HepG2 (cell line): ENCODE measurements at regions not wholly inside any gene's neighbourhood (a gene's known extent, or its start where the extent isn't known, plus 50 kb on each side); places are given as distances from the start of the nearest gene placed in this dataset.

Experiments used
- ATAC-seq: fragments of 200-7000 bp; cut with Tn5 transposase; 3 replicates; pipeline ENCODE4 v1.9.1; 2020; ENCODE audit warnings: mild to moderate bottlenecking, moderate library complexity
- BruUV-seq: library from RNA; stranded (reverse); fragments of 400-500 nt; replicated peaks from 2 replicates; lab custom pipeline; 2021; lab: Mats Ljungman, UMichigan
- CTCF ChIA-PET: fragments of 300-600 bp; formaldehyde crosslinking; extraction: SDS; loops from one replicate; lab custom pipeline; 2021; ENCODE audit warnings: low total read pairs, inconsistent platforms, low intra/inter-chr PET ratio; lab: Yijun Ruan, JAX
- POLR2A ChIA-PET: fragments of 350-600 bp; sonication (Branson Sonifier 250); formaldehyde crosslinking; loops from one replicate; lab custom pipeline; 2020; ENCODE audit warnings: antibody characterized with exemption, inconsistent platforms; lab: Yijun Ruan, JAX
- DNase-seq: peaks from one replicate; pipeline ENCODE4 v3.0.0-alpha.2; 2015; ENCODE audit warnings: low spot score
- FAIRE-seq: peaks from 3 replicates; lab custom pipeline; 2011; peaks lifted over from hg19 to GRCh38; lab: Jason Lieb, UNC
- H2AFZ ChIP-seq: one replicate; pipeline ENCODE4 v1.6.1; 2011; ENCODE audit warnings: low read length, inconsistent platforms
- H3K27ac ChIP-seq: fragments of 300-600 bp; 3 replicates; pipeline ENCODE4 v1.8.0; 2011; ENCODE audit warnings: mixed run types, mild to moderate bottlenecking, mixed read lengths, low read length, inconsistent platforms; ENCODE audit not compliant: insufficient read depth; ENCODE audit errors: extremely low read length
- H3K27me3 ChIP-seq, 2 experiments: fragments of 200-600 bp in 1 of 2; 2 replicates in 1 of 2; 3 replicates in 1 of 2; pipeline versions ENCODE4 v1.6.0 to v1.8.0; 2011; ENCODE audit warnings: low read length in 2 of 2, mild to moderate bottlenecking in 2 of 2, moderate library complexity in 2 of 2, inconsistent platforms in 1 of 2; ENCODE audit not compliant: insufficient read depth in 2 of 2, control insufficient read depth in 1 of 2
- H3K36me3 ChIP-seq, 2 experiments: fragments of 200-600 bp in 1 of 2; replicated peaks in 1 of 2; 2 replicates in 1 of 2; 3 replicates in 1 of 2; pipeline versions ENCODE4 v1.5.1 to v1.8.0; 2011; ENCODE audit warnings: low read length in 2 of 2, inconsistent platforms in 1 of 2; ENCODE audit not compliant: insufficient read depth in 2 of 2, control insufficient read depth in 1 of 2
- H3K4me1 ChIP-seq: 2 replicates; pipeline ENCODE4 v1.5.1; 2012; ENCODE audit warnings: low read length, inconsistent platforms; ENCODE audit not compliant: insufficient read depth
- H3K4me2 ChIP-seq: 2 replicates; pipeline ENCODE4 v1.6.0; 2011; ENCODE audit warnings: low read depth, low read length, inconsistent platforms
- H3K4me3 ChIP-seq, 3 experiments: fragments of 200-600 bp in 1 of 3; sonication (generic), shearing (Covaris generic) in 1 of 3; replicated peaks in 1 of 3; 2 replicates each; pipeline ENCODE4 v1.5.1; 2011 to 2016; ENCODE audit warnings: low read length in 3 of 3, inconsistent platforms in 2 of 3, low read depth in 2 of 3, mild to moderate bottlenecking in 2 of 3, control low read depth in 1 of 3, mixed read lengths in 1 of 3; ENCODE audit not compliant: insufficient read depth in 1 of 3
- H3K79me2 ChIP-seq: one replicate; pipeline ENCODE4 v1.6.1; 2011; ENCODE audit warnings: low read length, inconsistent platforms; ENCODE audit not compliant: insufficient read depth
- H3K9ac ChIP-seq: 2 replicates; pipeline ENCODE4 v1.6.0; 2011; ENCODE audit warnings: mild to moderate bottlenecking, low read depth, low read length, inconsistent platforms; ENCODE audit not compliant: insufficient read depth
- H3K9me3 ChIP-seq: 2 replicates; pipeline ENCODE4 v1.5.1; 2012; ENCODE audit warnings: mild to moderate bottlenecking, low read length
- H4K20me1 ChIP-seq: 2 replicates; pipeline ENCODE4 v1.6.0; 2011; ENCODE audit warnings: inconsistent platforms, mild to moderate bottlenecking, low read length, moderate library complexity; ENCODE audit not compliant: insufficient read depth
- AGO1 ChIP-seq: fragments of 200-400 bp; formaldehyde crosslinking; IDR thresholded peaks from 2 replicates; pipeline ENCODE4 v1.6.1; 2017; ENCODE audit warnings: mild to moderate bottlenecking, low read depth, low read length, moderate library complexity; ENCODE audit not compliant: poor library complexity, severe bottlenecking
- BCL6 ChIP-seq: IDR thresholded peaks from 2 replicates; pipeline ENCODE4 v1.6.1; 2016; ENCODE audit warnings: missing genetic modification reagents, missing compliant biosample characterization
- BORCS8-MEF2B ChIP-seq: sonication (generic); formaldehyde crosslinking; IDR thresholded peaks from 2 replicates; pipeline ENCODE4 v1.8.0; 2022; ENCODE audit warnings: mild to moderate bottlenecking, missing genetic modification reagents
- E2F5 ChIP-seq: sonication (generic); formaldehyde crosslinking; conservative IDR thresholded peaks from 2 replicates; pipeline ENCODE4 v1.4.0; 2020; ENCODE audit warnings: missing genetic modification reagents
- EEA1 ChIP-seq: sonication (generic); formaldehyde crosslinking; IDR thresholded peaks from 2 replicates; pipeline ENCODE4 v1.5.1; 2020; ENCODE audit warnings: mild to moderate bottlenecking, missing genetic modification reagents, borderline replicate concordance
- FOXK2 ChIP-seq: fragments of 450-650 bp; IDR thresholded peaks from 2 replicates; pipeline ENCODE4 v1.6.1; 2016
- NFE2 ChIP-seq: sonication (generic); formaldehyde crosslinking; IDR thresholded peaks from 2 replicates; pipeline ENCODE4 v1.4.0; 2020; ENCODE audit warnings: missing genetic modification reagents
- SOX5 ChIP-seq: IDR thresholded peaks from 2 replicates; pipeline ENCODE4 v1.6.1; 2016; ENCODE audit warnings: borderline replicate concordance
- TBX3 ChIP-seq: fragments of 450-650 bp; IDR thresholded peaks from 2 replicates; pipeline ENCODE4 v1.6.1; 2017; ENCODE audit warnings: antibody characterized with exemption, mild to moderate bottlenecking, inconsistent platforms, borderline replicate concordance
- TSC22D2 ChIP-seq: sonication (generic); formaldehyde crosslinking; IDR thresholded peaks from 2 replicates; pipeline ENCODE4 v1.5.1; 2020; ENCODE audit warnings: missing genetic modification reagents, mild to moderate bottlenecking, borderline replicate concordance
- ZNF124 ChIP-seq: sonication (generic); formaldehyde crosslinking; IDR thresholded peaks from 2 replicates; pipeline ENCODE4 v1.4.0; 2020; ENCODE audit warnings: missing genetic modification reagents
- ZNF333 ChIP-seq: sonication (generic); formaldehyde crosslinking; IDR thresholded peaks from 2 replicates; pipeline ENCODE4 v1.4.0; 2020; ENCODE audit warnings: mild to moderate bottlenecking, missing genetic modification reagents, borderline replicate concordance
- ZNF44 ChIP-seq: sonication (generic); formaldehyde crosslinking; IDR thresholded peaks from 2 replicates; pipeline ENCODE4 v1.5.1; 2020; ENCODE audit warnings: mild to moderate bottlenecking, missing genetic modification reagents
- ZNF503 ChIP-seq: sonication (generic); formaldehyde crosslinking; IDR thresholded peaks from 2 replicates; pipeline ENCODE4 v1.4.0; 2020; ENCODE audit warnings: missing genetic modification reagents
- ZNF597 ChIP-seq: sonication (generic); formaldehyde crosslinking; IDR thresholded peaks from 2 replicates; pipeline ENCODE4 v1.5.0; 2020; ENCODE audit warnings: missing genetic modification reagents
- WGBS: methylation state at CpG from one replicate; pipeline ENCODE4 v1.1.6; 2017; ENCODE audit warnings: low lambda C conversion rate; 5-methylcytosine and 5-hydroxymethylcytosine counted together
- in situ Hi-C: cut with HindIII; loops from 2 replicates; pipeline ENCODE4 v1.10.0; 2017; ENCODE audit warnings: low pct_unique_long_range_greater_than_20kb; ENCODE audit not compliant: extremely low pct_ligation_motif_present
- intact Hi-C: fragments of 100-400 bp; cut with micrococcal nuclease; formaldehyde crosslinking; loops from one replicate; pipeline ENCODE4 v1.10.0; 2022; ENCODE audit not compliant: unreplicated experiment
- TF ChIP-seq, protein P1 (sequence below): sonication (generic); formaldehyde crosslinking; IDR thresholded peaks from 2 replicates; pipeline ENCODE4 v1.4.0; 2020; ENCODE audit warnings: mild to moderate bottlenecking, missing genetic modification reagents, borderline replicate concordance
- TF ChIP-seq, protein P2 (sequence below): conservative IDR thresholded peaks from 2 replicates; pipeline ENCODE4 v1.6.1; 2018; ENCODE audit warnings: missing genetic modification reagents

DNA sequence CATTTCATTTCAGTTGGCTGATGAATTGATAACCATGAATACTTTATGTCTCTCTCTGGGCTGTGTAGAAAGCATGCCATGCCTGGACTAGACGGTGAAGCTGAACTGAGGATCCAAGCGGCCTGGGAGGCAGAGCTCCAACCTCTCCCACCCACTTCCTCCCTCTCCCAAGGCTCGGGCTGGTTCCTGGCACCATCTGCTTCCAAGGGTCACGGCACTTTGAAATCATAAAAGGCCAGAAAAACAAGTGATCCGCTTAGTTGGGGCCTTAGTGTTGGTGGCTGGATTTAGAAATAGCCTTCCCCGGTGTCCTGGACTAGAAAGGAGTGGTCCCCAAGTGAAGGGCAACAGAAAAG, 202.4 kb upstream of the PMEPA1 start:
- in situ Hi-C loops: no loop called here
- H3K36me3 ChIP-seq: no peaks in the 10 kb centered on the region
- WGBS: 11% methylated on average over 6 of the region's 6 CpGs
- no peak for TF ChIP-seq BORCS8-MEF2B (CRISPR knock-in tag)
- TF ChIP-seq BCL6: no peak
- TF ChIP-seq AGO1: no peak
- no peak for TF ChIP-seq TSC22D2 (CRISPR knock-in tag)
- TF ChIP-seq, protein P1, sequence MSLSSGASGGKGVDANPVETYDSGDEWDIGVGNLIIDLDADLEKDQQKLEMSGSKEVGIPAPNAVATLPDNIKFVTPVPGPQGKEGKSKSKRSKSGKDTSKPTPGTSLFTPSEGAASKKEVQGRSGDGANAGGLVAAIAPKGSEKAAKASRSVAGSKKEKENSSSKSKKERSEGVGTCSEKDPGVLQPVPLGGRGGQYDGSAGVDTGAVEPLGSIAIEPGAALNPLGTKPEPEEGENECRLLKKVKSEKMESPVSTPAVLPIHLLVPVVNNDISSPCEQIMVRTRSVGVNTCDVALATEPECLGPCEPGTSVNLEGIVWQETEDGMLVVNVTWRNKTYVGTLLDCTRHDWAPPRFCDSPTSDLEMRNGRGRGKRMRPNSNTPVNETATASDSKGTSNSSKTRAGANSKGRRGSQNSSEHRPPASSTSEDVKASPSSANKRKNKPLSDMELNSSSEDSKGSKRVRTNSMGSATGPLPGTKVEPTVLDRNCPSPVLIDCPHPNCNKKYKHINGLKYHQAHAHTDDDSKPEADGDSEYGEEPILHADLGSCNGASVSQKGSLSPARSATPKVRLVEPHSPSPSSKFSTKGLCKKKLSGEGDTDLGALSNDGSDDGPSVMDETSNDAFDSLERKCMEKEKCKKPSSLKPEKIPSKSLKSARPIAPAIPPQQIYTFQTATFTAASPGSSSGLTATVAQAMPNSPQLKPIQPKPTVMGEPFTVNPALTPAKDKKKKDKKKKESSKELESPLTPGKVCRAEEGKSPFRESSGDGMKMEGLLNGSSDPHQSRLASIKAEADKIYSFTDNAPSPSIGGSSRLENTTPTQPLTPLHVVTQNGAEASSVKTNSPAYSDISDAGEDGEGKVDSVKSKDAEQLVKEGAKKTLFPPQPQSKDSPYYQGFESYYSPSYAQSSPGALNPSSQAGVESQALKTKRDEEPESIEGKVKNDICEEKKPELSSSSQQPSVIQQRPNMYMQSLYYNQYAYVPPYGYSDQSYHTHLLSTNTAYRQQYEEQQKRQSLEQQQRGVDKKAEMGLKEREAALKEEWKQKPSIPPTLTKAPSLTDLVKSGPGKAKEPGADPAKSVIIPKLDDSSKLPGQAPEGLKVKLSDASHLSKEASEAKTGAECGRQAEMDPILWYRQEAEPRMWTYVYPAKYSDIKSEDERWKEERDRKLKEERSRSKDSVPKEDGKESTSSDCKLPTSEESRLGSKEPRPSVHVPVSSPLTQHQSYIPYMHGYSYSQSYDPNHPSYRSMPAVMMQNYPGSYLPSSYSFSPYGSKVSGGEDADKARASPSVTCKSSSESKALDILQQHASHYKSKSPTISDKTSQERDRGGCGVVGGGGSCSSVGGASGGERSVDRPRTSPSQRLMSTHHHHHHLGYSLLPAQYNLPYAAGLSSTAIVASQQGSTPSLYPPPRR (CRISPR knock-in tag): no peak
- no peak for TF ChIP-seq TBX3
- no peak for TF ChIP-seq ZNF333 (CRISPR knock-in tag)
- no peak for TF ChIP-seq ZNF597 (CRISPR knock-in tag)
- no peak for TF ChIP-seq NFE2 (CRISPR knock-in tag)
- no peak for TF ChIP-seq E2F5 (CRISPR knock-in tag)
- no peak for TF ChIP-seq SOX5 (CRISPR knock-in tag)
- TF ChIP-seq ZNF503 (CRISPR knock-in tag): no peak
- TF ChIP-seq EEA1 (CRISPR knock-in tag): no peak
- no peak for TF ChIP-seq FOXK2
- TF ChIP-seq ZNF44 (CRISPR knock-in tag): no peak
- no peak for TF ChIP-seq ZNF124 (CRISPR knock-in tag)
- TF ChIP-seq, protein P2, sequence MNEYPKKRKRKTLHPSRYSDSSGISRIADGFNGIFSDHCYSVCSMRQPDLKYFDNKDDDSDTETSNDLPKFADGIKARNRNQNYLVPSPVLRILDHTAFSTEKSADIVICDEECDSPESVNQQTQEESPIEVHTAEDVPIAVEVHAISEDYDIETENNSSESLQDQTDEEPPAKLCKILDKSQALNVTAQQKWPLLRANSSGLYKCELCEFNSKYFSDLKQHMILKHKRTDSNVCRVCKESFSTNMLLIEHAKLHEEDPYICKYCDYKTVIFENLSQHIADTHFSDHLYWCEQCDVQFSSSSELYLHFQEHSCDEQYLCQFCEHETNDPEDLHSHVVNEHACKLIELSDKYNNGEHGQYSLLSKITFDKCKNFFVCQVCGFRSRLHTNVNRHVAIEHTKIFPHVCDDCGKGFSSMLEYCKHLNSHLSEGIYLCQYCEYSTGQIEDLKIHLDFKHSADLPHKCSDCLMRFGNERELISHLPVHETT (CRISPR knock-in tag): no peak

More for the DNA sequence above, 202.4 kb upstream of the PMEPA1 start:
- no peak overlapping the region for H3K27ac ChIP-seq
- no TSS peak for BruUV-seq
- peaks cover 2 to 26% of the 10 kb centered on the region in 2 experiments; a peak in 3 of 5 replicates for H3K27me3 ChIP-seq
- no peak overlapping the region for H3K4me2 ChIP-seq
- CTCF ChIA-PET: no interaction called here
- POLR2A ChIA-PET: no interaction called here
- H4K20me1 ChIP-seq: no peaks in the 10 kb centered on the region
- ATAC-seq (no peak), DNase-seq (no peak), FAIRE-seq (no peak)
- H3K79me2 ChIP-seq: no peaks in the 10 kb centered on the region
- no peak overlapping the region for H3K9ac ChIP-seq
- no peak overlapping the region for H3K4me3 ChIP-seq
- no peak overlapping the region for H2AFZ ChIP-seq
- no peaks in the 10 kb centered on the region for H3K9me3 ChIP-seq
- no peaks in the 10 kb centered on the region for H3K4me1 ChIP-seq
- intact Hi-C loops: no loop called here
